HG02852 (cell line): ENCODE measurements at regions not wholly inside any gene's neighbourhood (a gene's known extent, or its start where the extent isn't known, plus 50 kb on each side); places are given as distances from the start of the nearest gene placed in this dataset.

ENCODE experiments used
- ATAC-seq: cut with Tn5 transposase; IDR thresholded peaks from one replicate; pipeline ENCODE4 v1.9.1; 2021; ENCODE audit warnings: mild to moderate bottlenecking, moderate library complexity; ENCODE audit not compliant: unreplicated experiment

DNA sequence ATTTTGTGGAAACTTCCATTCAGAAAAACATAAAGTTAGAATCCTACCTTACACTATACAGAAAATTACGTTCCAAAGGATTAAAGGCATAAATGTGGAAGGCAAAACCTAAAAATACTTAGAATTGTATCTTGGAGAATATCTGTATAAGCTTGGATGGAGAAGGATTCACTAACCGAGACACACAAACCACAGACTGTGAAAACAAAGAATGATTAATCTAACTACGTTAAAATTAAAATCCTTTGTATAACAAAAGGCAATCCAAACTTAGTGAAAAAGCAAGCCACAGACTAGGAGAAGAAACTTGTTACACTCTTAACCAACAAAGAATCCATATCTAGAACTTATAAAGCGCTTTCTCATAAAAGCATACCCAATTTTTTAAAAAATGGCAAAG lies 678.8 kb downstream of the INHBA start:
- no peak for ATAC-seq

DNA sequence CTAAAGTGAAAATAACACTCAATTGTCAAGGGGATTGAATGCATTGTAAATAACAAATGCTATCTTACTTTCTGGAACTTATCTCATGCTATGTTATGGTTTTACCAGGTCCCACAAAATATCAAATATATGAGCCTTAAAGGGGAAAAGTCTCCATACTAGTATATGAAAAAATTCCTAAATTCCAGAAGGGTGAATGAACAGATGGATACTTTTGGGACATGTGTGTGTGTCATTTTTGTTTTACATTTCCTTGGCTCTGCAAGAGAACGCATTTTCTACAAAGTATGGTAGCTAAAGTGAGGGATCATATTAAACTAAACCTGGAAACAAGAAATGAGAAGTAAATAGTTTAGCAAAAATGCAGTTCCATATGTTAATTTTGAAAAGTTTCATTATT lies 682.8 kb downstream of the INHBA start:
- no peak for ATAC-seq

DNA sequence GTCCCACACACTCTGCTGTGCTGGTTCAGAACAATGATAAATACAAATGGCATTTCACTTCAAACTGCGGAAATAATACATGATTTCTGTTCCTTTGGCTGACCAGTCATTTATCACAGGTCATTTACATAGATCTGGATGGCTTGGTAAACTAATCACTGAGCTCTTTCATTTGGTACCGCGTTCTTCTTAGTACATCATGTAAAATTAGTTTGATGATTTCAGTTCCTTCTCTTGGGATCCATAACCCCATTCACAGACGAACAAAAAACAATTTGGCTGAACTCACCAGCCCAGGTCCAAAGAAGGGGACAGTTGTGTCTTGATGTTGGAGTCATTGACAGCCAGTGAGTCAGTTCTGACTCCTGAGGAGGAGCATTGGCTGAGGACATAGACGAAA lies 689.8 kb downstream of the INHBA start:
- ATAC-seq = no peak

DNA sequence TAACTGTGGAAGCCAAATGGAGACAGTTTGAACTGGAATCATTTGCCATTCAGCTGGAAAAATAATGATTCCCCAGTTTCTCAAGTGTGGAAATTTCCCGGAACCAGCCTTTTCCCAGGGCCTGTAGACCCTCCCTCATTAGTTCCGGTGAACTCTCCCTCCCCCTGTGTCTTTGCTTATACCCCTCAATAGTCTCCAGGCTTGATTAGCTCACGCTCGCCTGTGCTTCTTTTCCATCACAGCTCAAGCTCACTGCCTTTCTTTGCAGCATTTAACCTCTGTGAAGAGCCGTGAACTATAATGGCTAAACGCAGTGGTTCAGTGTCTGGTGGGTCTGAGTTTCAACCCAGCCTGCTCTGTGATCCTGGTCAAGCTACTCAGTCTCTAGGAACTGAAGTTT lies 690.8 kb downstream of the INHBA start:
- ATAC-seq = no peak

DNA sequence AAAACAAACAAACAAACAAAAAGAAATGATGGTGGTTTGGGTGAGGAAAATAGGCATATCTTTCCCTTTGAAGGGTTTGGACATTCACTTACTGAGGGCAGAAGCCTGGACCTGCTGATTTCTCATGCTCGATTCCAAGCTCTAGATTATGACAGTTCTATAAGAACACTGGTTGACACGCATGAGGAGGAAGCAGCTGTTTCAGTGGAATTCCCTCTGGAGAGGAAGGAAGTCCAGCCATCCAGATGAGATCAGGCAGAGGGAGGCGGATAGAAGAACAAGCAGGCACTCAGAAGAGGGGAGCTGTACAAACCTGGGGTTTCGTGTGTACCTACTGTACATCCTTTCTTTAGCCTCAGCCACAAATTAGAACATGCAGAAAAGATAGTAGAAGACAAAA lies 691.9 kb downstream of the INHBA start:
- ATAC-seq = no peak

DNA sequence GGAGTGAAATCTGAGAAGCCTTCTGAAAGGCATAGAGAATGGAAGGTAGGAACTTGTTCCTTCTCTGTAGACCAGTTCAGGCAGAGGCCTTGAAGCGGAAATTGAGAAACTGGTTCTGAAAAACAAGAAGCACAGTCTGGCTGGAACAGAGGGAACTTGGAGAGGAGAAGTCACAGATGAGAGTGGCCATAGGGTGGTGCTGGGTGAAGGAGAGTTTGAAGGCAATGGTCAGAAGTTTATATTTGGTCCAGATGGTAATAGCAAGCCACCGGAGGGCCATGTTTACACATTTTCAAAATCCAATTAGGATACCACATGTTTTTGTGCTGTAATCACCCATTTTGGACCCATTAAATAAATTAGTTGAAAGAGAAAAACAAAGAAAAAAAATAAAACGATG lies 692.5 kb downstream of the INHBA start:
- ATAC-seq = no peak

DNA sequence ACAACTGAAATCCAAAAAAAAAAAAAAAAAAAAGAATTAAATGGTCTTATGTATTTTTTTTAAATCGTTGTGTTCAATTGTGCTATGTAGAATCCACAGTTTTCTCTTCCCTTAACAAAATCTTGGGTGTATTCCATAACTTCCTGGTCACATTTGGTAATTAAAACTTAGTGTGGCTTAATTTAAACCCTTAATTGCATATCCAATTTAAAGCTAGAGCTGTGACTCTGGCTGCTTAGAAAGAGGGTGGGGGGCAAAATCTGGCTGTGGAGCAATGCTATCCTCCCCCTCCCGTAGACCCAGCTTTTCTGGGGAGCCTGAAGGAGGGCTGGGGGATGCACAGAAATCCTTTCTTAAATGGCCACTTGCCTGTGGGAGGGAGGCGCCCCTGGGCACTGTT lies 695.1 kb downstream of the INHBA start:
- no peak for ATAC-seq

DNA sequence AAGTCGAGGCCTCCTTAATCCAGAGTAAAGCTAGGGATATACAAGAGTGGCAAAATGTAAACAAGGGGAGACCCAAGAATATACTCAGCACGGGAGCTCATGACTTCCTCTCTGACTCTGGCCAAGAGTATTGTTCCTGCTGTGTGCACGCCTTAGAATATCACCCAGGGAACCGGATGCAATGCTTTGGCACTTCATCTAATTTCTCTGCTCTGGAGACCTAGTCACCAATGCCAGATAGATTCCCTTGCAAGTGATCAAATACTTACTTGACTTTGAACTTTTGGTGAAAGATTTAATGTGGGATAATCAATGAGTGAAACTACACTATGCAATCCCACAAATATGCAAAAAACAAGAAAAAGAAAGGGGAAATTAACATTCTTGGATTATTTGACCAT lies 695.5 kb downstream of the INHBA start:
- no peak for ATAC-seq

DNA sequence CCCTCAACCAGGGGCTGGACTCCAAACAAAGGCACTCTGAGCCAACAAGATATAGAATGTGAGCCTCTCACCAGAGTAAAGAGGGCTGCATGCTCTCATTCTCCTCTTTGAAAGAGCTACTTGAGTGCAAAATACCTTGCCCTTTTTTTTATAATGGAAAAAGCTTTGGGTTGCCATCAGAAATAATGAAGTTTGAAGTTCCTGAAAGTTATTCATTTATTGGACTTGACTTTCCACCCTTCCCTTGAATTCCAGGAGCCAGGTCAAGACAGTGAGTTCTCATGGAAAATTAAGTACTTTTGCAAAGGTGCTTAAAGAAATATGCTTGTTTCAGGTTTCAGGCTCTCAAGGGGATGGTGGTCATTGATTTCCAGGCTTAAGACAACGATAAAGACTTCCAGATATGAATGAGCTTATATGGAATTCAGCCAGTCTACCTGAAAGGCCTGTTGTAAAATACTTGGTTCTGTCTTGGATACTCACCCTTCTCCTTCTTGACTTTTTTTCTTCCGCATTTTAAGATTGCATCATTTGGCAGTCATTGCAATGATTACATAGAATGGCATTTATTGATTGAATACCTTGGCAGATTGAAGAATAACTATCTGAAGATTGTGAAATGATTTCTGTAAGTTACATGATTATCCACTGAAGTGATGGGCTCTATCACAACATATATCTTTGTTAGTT lies 696.4 kb downstream of the INHBA start:
- no peak for ATAC-seq

DNA sequence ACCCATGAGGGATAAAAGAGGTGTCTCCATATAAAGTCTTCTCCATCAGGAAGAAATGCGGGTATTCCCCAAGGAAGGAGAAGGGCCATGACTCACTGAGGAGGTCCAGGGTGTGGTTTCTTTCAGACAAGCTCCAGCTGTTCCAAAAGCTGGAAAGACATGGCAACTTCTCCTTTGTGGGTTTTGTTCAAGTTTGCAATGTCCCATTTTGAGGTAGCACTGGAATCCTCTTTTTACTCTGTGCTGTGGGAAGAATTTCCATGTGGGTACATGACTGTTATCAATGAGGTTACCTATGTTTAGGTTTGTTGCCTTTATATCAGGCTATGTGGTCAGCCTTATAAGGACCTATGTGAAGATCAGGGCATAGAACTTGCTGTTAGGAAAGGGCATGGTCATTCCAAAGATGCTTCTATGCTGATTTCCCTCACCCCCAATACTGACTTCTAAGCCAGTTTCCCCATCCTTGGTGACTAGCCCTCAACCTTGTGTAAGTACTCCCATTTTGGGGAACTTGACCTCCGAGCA lies 697.5 kb downstream of the INHBA start:
- no peak for ATAC-seq

DNA sequence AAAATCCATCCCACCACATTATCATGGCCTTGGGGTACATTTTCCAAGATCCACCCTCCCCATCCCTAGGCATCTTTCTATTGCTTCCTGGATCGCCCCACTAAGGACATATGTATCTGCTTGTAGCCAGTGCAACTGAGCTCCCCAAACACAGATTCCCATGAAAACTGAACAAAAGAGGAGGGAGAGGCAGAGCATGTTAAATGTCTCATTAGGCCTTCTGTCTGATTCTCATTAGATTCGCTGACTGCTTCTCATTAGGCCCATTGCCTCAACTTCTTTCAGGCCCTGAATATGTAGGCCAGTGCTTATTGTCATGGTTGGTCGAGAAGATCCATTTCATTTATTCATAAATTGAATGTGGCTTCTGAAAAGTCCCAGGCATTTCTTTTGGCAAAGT lies 698.9 kb downstream of the INHBA start:
- ATAC-seq = no peak

DNA sequence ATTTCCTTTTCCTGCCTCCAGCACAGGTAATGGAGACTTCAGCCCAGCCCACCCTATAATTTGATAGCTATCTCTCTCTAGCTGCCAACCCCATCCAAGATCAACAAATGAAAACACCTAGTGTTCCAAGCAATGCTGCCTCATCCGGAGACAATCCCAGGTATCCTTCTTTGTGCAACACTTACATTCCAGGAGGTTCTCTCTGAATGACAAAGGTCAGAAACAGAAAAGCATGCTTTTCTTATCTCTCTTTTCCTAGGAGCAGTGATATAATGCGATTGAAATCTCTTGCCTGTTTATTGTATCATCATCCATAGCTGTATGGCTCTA lies 699.3 kb downstream of the INHBA start:
- no peak for ATAC-seq

DNA sequence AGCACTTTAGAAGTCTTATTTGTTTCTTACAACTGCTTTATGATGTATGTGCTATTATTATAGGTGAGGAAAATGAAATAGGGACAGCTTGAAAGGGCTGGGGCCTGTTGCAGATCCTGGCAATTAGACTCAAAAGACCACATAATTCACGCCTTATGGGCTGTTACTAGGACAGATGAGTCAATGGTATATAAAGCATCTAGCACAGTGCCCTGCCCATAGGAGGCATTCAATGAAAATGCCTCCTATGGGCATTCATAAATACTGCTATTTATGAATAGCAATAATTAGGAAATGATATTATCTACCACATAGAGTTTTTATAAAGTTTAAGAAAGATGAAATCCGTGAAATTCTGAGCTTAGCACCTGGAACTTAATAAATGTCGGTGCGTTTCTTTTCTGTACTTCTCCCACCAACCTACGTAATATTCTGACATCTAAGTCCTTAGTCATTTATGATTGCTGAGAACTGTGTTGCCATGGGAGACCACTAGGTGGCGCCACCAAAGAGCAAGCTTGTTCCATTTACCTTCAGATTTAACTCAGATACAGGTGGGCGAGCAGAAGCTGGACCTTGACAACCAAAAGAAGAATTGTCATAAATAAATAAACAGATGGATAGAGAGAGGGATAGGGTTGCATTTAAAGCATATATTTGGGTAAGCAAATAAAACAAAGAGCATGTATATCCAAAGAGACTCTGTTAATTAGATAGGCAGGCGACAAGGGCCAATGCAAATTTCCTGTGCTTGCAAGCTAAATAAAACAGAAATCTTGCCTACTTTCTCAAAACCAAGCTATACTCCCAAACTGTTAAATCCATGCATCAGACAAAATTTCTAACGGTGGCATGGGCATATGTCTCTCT lies 699.9 kb downstream of the INHBA start:
- ATAC-seq = peak; percentile 61

DNA sequence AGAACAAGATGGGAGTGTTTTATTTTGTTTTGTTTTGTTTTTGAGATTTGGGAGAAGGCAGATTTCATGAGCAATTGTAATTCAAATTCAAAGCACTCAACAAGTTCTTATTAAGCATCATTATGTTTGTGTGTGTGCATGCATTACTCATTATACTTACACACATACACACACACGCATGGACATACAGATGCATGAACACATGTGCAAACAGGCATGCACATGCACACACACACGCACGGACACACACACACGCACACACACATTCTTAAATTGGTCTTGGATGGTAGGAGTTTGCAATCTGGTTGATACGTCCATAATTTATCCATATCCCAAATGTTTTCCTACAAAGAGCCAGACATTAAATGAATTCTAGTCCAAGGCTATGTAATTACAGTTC lies 702.8 kb downstream of the INHBA start:
- ATAC-seq = no peak

DNA sequence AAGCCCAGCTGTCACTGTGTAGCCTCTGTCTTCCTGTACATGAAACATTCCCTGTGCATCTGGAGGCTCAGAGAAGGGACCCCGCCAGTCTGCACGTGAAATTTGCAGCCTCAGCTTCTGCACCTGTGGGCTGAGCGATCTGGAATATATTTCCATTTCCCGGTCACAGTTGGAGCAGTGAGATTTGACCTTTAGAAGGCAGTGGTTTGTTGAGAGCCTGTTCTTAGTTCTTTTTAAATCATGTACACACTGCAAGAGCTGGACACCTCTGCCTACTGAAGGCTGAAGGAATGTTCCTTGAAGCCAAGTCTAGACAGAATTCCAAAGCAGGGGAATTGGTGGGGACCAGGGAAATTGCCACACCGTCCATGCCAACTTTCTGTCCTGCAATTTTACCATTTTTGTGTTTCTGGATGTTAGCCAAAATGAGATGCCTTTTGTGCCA lies 706.6 kb downstream of the INHBA start:
- no peak for ATAC-seq

DNA sequence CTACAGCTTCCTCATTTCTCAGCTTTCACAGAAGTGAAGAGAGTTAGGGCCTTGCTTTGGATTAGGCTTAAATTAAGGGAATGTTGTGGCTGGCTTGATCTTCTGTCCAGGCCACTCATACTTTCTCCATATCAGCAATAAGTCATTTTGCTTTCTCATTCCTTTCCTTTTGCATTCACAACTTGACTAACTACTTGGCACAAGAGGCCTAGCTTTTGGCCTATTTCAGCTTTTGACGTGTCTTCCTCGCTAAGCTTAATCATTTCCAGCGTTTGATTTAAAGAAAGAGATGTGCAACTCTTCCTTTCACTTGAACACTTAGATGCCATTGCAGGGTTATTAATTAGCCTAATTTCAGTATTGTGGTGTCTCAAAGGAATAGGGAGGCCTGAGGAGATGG lies 712.0 kb downstream of the INHBA start:
- no peak for ATAC-seq

DNA sequence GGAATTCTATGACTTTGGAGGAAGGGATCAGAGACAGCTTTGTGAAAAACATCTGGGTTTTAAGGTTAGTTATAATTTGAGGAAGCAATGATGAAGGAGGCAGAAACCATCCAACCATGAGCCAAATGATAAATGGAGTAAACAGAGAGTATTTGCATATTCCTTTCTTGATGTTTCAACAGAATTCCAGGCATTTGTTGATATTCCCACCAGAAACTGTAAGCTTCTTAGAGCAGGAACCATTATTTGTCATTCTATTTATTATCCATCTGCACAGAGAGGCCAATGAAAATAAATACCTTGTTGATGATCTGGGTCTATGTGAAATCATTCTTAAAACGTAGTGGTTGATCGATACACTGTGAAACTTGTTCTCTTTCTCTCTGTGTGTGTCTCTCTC lies 715.3 kb downstream of the INHBA start:
- ATAC-seq = no peak

DNA sequence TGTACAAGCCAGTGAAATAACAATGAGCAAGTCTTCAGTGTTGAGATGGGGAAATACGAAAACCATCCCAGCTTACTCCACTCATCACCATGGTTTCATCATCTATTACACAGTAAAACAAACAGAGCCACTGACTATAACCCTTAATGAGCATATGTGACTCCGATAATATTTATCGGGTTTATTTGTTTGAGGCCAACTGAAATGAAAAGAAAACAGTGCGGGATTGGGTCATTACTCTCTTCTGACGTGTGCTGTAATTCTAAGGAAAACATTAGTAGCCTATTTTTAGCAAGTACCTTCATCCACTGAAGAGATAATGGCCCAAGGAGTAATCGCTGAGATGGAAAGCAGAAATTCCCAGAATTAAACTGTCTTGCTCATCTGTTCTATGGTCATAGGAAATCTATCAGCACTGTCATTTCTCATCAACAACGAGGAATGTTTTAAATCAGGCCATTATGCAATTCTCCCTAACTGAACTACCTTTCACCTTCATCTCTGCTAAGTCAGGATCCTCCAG lies 716.5 kb downstream of the INHBA start:
- ATAC-seq = no peak

DNA sequence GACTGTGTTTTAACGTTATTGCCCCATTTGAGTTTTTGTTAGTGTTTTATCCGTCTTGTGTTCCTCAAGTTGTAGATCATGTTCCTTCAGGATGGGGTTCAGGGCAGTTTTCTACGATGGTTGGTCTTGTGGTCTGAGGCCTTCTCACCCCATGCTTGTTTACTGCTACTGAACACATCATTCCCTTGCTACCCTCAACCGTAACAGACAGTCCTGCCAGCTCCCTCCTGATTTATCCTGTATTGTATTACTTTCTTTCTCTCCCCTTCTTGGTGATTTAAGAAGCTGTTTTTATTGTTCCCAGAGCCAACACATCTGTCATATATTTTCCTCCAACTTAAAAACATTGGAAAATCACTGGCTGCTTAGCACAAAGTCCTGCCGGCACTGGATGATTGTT lies 719.8 kb downstream of the INHBA start:
- ATAC-seq = no peak

DNA sequence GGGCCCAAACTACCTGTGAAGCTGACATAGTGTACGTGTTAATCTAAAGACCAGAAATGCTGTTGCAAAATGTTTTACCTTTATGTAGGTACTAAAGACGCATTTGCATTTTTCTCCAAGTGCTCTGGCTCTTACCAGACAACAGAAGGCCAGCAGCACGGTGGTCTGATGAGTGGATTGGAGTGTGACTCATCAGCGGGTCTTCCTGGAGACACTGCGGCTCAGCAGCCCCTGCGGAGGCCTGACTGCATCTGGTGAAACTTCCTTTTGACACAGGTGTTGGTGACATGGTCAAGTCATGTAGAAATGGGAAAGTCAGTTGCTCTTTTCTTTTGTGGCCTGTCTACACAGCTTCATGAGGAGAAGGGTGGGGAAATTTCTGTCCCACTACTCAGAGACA lies 723.6 kb downstream of the INHBA start:
- no peak for ATAC-seq

DNA sequence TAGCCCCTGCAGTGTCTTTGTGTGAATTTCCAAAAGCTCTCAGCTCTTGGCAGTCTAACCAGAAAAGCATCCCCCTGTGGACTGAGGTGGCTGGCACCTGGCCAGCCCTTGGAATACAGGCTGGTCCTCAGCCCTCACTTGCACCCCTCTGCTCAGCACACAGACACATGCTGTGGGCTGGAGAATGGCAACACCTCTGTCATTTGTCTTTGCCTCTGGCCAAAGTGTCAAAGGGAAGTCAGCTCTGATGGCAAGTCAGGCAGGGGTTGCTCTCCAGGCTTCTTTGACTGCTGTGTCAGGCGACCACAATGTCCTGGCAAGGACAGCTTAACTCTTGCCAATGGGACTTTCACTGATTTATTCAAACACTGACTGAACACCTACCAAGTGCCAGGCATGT lies 724.8 kb downstream of the INHBA start:
- ATAC-seq = no peak

DNA sequence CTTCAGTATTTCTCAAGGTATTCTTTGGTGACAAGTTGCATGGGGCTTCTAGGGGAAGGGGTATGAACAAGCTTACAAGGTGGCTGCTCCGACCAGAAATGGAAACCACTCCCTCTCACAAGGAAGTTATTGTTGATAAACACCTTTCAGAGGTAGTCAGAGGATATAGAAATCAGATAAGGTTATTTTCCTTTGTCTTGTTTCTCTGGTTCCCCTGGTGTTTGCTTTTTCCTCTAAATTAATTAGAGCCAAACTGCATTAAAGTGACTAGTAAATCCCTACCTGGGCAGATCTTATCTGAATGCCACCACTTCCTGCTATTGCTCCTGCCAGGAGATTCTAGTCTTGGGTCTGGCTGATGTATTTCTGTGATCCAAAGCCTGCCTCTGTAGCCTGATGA lies 725.4 kb downstream of the INHBA start:
- no peak for ATAC-seq
